ENCODE measurements at regions not wholly inside any gene's neighbourhood (a gene's known extent, or its start where the extent isn't known, plus 50 kb on each side); places are given as distances from the start of the nearest gene placed in this dataset.

GRCh38 chr6:139521338-139521737, 146.9 kb upstream of the CITED2 start:
- TF ChIP-seq CTCF (IDR thresholded peaks at IDR 0.05) (no peak), POLR2A (IDR thresholded peaks at IDR 0.05) (no peak)

Data from Peyer's patch (tissue), 4 donors.